ENCODE measurements at regions not wholly inside any gene's neighbourhood (a gene's known extent, or its start where the extent isn't known, plus 50 kb on each side); places are given as distances from the start of the nearest gene placed in this dataset.

GRCh38 chr5:1948663-1949191 is 66.0 kb upstream of the IRX4 start:
- H3K27me3 ChIP-seq (ENCODE audit: insufficient read depth, low read length): no peaks in the 10 kb centered on the region; the same call in none of the 2 replicates
- H4K20me1 ChIP-seq (ENCODE audit: insufficient read depth, low read length): no peaks in the 10 kb centered on the region
- no peak overlapping the region for H3K4me2 ChIP-seq (ENCODE audit: low read length)

GRCh38 chr5:1948111-1948510 is 65.4 kb upstream of the IRX4 start:
- no peaks in the 10 kb centered on the region for H3K9me3 ChIP-seq (ENCODE audit: low read length)
- no peaks in the 10 kb centered on the region; the same call in none of the 2 replicates for H3K27me3 ChIP-seq (ENCODE audit: insufficient read depth, low read length)
- no peaks in the 10 kb centered on the region for H3K4me1 ChIP-seq (ENCODE audit: insufficient read depth, low read length, severe bottlenecking)
- no peak overlapping the region for H3K4me2 ChIP-seq (ENCODE audit: low read length)
- no peaks in the 10 kb centered on the region for H4K20me1 ChIP-seq (ENCODE audit: insufficient read depth, low read length)
- no peak for TF ChIP-seq CTCF (IDR thresholded peaks at IDR 0.05; ENCODE audit: low read length)
- no peak overlapping the region for H3K27ac ChIP-seq (ENCODE audit: low read depth, low read length, poor library complexity, severe bottlenecking)
- no peaks in the 10 kb centered on the region for H3K36me3 ChIP-seq (ENCODE audit: insufficient read depth, low read length)
- no peak overlapping the region for H2AFZ ChIP-seq (ENCODE audit: low read length)
- no peaks in the 10 kb centered on the region for H3K9me2 ChIP-seq (ENCODE audit: low read depth, low read length)
- no peak overlapping the region for H3K4me3 ChIP-seq (ENCODE audit: low read depth, low read length, poor library complexity, severe bottlenecking)
- H3K79me2 ChIP-seq (ENCODE audit: insufficient read depth, low read length): no peaks in the 10 kb centered on the region
- H3K9ac ChIP-seq (ENCODE audit: low read length): no peak overlapping the region
- H3F3A ChIP-seq (ENCODE audit: insufficient read depth, low read length): no peaks in the 10 kb centered on the region

More at GRCh38 chr5:1948663-1949191, 66.0 kb upstream of the IRX4 start:
- Histone ChIP-seq H3K36me3 (ENCODE audit: insufficient read depth, low read length) (no peaks in the 10 kb centered on the region), H3K79me2 (ENCODE audit: insufficient read depth, low read length) (no peaks in the 10 kb centered on the region), H3F3A (ENCODE audit: insufficient read depth, low read length) (no peaks in the 10 kb centered on the region), H3K27ac (ENCODE audit: low read depth, low read length, poor library complexity, severe bottlenecking) (no peak overlapping the region), H3K9me2 (ENCODE audit: low read depth, low read length) (no peaks in the 10 kb centered on the region), H3K4me3 (ENCODE audit: low read depth, low read length, poor library complexity, severe bottlenecking) (no peak overlapping the region), H3K4me1 (ENCODE audit: insufficient read depth, low read length, severe bottlenecking) (no peaks in the 10 kb centered on the region), H3K9me3 (ENCODE audit: low read length) (no peaks in the 10 kb centered on the region), H2AFZ (ENCODE audit: low read length) (no peak overlapping the region), H3K9ac (ENCODE audit: low read length) (no peak overlapping the region)
- TF ChIP-seq CTCF (IDR thresholded peaks at IDR 0.05; ENCODE audit: low read length): no peak

GRCh38 chr5:1946776-1947175 is 64.1 kb upstream of the IRX4 start:
- Histone ChIP-seq H3K79me2 (ENCODE audit: insufficient read depth, low read length) (no peaks in the 10 kb centered on the region), H3K27me3 (ENCODE audit: insufficient read depth, low read length) (no peaks in the 10 kb centered on the region; the same call in none of the 2 replicates), H3K4me2 (ENCODE audit: low read length) (no peak overlapping the region)

More at GRCh38 chr5:1946776-1947175, 64.1 kb upstream of the IRX4 start:
- H3K9me3 ChIP-seq (ENCODE audit: low read length): no peaks in the 10 kb centered on the region
- no peaks in the 10 kb centered on the region for H3F3A ChIP-seq (ENCODE audit: insufficient read depth, low read length)
- H2AFZ ChIP-seq (ENCODE audit: low read length): no peak overlapping the region
- H3K27ac ChIP-seq (ENCODE audit: low read depth, low read length, poor library complexity, severe bottlenecking): no peak overlapping the region
- H4K20me1 ChIP-seq (ENCODE audit: insufficient read depth, low read length): no peaks in the 10 kb centered on the region
- TF ChIP-seq EZH2 (IDR thresholded peaks at IDR 0.05; ENCODE audit: borderline replicate concordance, low read length) (no peak), CTCF (IDR thresholded peaks at IDR 0.05; ENCODE audit: low read length) (no peak)
- no peaks in the 10 kb centered on the region for H3K36me3 ChIP-seq (ENCODE audit: insufficient read depth, low read length)
- no peaks in the 10 kb centered on the region for H3K9me2 ChIP-seq (ENCODE audit: low read depth, low read length)
- H3K9ac ChIP-seq (ENCODE audit: low read length): no peak overlapping the region
- no peaks in the 10 kb centered on the region for H3K4me1 ChIP-seq (ENCODE audit: insufficient read depth, low read length, severe bottlenecking)
- H3K4me3 ChIP-seq (ENCODE audit: low read depth, low read length, poor library complexity, severe bottlenecking): no peak overlapping the region

Data from OCI-LY1 (cell line).